ENCODE measurements at regions not wholly inside any gene's neighbourhood (a gene's known extent, or its start where the extent isn't known, plus 50 kb on each side); places are given as distances from the start of the nearest gene placed in this dataset.

DNA sequence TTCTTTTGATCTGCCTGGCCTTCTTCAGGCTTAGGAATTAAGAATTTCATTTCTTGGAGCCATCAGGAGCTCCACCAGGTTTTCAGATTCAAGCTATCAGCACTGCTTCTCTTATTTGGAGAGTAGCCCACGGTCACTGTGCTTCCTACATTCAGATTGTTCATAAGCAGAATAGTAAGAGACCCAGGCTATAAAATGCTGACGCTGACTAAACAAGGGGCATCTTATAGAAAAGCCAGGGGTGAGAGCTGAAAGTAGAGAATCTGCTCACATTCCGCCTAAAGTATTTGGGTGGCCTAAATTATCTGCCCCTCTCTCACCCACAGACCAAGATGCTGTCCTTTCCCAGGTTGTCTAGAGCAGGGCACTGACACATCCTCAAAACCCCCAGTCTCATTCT lies 120.3 kb upstream of the SULT1C3 start:
- TF ChIP-seq CTCF (conservative IDR thresholded peaks at IDR 0.05; ENCODE audit: low read depth in 2 of 2) (no peak), EZH2 (IDR thresholded peaks at IDR 0.05; ENCODE audit: low read depth, unreplicated experiment) (no peak), POLR2AphosphoS5 (IDR thresholded peaks at IDR 0.05; ENCODE audit: low read depth) (no peak), ZNF331 (CRISPR knock-in tag; IDR thresholded peaks at IDR 0.05; ENCODE audit: low read depth) (no peak), EZH2phosphoT487 (IDR thresholded peaks at IDR 0.05; ENCODE audit: unreplicated experiment) (no peak), CREB1 (CRISPR knock-in tag; IDR thresholded peaks at IDR 0.05; ENCODE audit: low read depth) (no peak), NANOG (IDR thresholded peaks at IDR 0.05; ENCODE audit: borderline replicate concordance) (no peak)
- TF ChIP-seq, protein P1, sequence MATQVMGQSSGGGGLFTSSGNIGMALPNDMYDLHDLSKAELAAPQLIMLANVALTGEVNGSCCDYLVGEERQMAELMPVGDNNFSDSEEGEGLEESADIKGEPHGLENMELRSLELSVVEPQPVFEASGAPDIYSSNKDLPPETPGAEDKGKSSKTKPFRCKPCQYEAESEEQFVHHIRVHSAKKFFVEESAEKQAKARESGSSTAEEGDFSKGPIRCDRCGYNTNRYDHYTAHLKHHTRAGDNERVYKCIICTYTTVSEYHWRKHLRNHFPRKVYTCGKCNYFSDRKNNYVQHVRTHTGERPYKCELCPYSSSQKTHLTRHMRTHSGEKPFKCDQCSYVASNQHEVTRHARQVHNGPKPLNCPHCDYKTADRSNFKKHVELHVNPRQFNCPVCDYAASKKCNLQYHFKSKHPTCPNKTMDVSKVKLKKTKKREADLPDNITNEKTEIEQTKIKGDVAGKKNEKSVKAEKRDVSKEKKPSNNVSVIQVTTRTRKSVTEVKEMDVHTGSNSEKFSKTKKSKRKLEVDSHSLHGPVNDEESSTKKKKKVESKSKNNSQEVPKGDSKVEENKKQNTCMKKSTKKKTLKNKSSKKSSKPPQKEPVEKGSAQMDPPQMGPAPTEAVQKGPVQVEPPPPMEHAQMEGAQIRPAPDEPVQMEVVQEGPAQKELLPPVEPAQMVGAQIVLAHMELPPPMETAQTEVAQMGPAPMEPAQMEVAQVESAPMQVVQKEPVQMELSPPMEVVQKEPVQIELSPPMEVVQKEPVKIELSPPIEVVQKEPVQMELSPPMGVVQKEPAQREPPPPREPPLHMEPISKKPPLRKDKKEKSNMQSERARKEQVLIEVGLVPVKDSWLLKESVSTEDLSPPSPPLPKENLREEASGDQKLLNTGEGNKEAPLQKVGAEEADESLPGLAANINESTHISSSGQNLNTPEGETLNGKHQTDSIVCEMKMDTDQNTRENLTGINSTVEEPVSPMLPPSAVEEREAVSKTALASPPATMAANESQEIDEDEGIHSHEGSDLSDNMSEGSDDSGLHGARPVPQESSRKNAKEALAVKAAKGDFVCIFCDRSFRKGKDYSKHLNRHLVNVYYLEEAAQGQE (IDR thresholded peaks at IDR 0.05; ENCODE audit: unreplicated experiment) = no peak
